DND-41 (cell line): ENCODE measurements at regions not wholly inside any gene's neighbourhood (a gene's known extent, or its start where the extent isn't known, plus 50 kb on each side); places are given as distances from the start of the nearest gene placed in this dataset.

ENCODE experiments used
- ATAC-seq: fragments of 200-7000 bp; cut with Tn5 transposase; 3 replicates; pipeline ENCODE4 v1.9.1; 2021; ENCODE audit warnings: low read depth; ENCODE audit not compliant: insufficient read depth
- DNase-seq: peaks from one replicate; pipeline ENCODE4 v3.0.0-alpha.2; 2020
- H2AFZ ChIP-seq: 2 replicates; pipeline ENCODE4 v1.6.0; 2012; ENCODE audit warnings: low read depth, low read length
- H3K27ac ChIP-seq: 2 replicates; pipeline ENCODE4 v1.5.1; 2012; ENCODE audit warnings: low read length, inconsistent platforms
- H3K27me3 ChIP-seq: fragments of 200-600 bp; sonication (generic); 2 replicates; pipeline ENCODE4 v1.6.0; 2012; ENCODE audit warnings: low read length, mild to moderate bottlenecking, inconsistent platforms; ENCODE audit not compliant: insufficient read depth, poor library complexity
- H3K36me3 ChIP-seq: 2 replicates; pipeline ENCODE4 v1.5.1; 2012; ENCODE audit warnings: low read length, inconsistent platforms; ENCODE audit not compliant: insufficient read depth
- H3K4me1 ChIP-seq: 2 replicates; pipeline ENCODE4 v1.5.1; 2012; ENCODE audit warnings: mild to moderate bottlenecking, low read length; ENCODE audit not compliant: insufficient read depth
- H3K4me2 ChIP-seq: 2 replicates; pipeline ENCODE4 v1.6.0; 2012; ENCODE audit warnings: mild to moderate bottlenecking, moderate library complexity, low read length, inconsistent platforms; ENCODE audit not compliant: insufficient read depth
- H3K4me3 ChIP-seq, 2 experiments: fragments of 200-600 bp in 1 of 2; shearing (Covaris generic) in 1 of 2; 2 replicates each; pipeline ENCODE4 v1.5.1; 2012 to 2016; ENCODE audit warnings: inconsistent platforms in 2 of 2, low read length in 2 of 2, mild to moderate bottlenecking in 2 of 2, low read depth in 1 of 2, moderate library complexity in 1 of 2
- H3K79me2 ChIP-seq: 2 replicates; pipeline ENCODE4 v1.6.0; 2012; ENCODE audit warnings: low read length, inconsistent platforms; ENCODE audit not compliant: insufficient read depth
- H3K9ac ChIP-seq: 2 replicates; pipeline ENCODE4 v1.6.0; 2012; ENCODE audit warnings: low read depth, mild to moderate bottlenecking, inconsistent platforms, low read length, moderate library complexity
- H3K9me3 ChIP-seq: 2 replicates; pipeline ENCODE4 v1.5.1; 2012; ENCODE audit warnings: low read length, moderate library complexity, mild to moderate bottlenecking, inconsistent platforms; ENCODE audit not compliant: insufficient read depth, severe bottlenecking
- H4K20me1 ChIP-seq: 2 replicates; pipeline ENCODE4 v1.6.0; 2012; ENCODE audit warnings: low read length; ENCODE audit not compliant: insufficient read depth
- EZH2 ChIP-seq: IDR thresholded peaks from 3 replicates; pipeline ENCODE4 v1.6.1; 2012; ENCODE audit warnings: borderline replicate concordance, low read depth, mild to moderate bottlenecking, moderate library complexity, low read length, inconsistent platforms; ENCODE audit not compliant: severe bottlenecking
- TF ChIP-seq, protein P1 (sequence below): IDR thresholded peaks from 2 replicates; pipeline ENCODE4 v1.5.1; 2012; ENCODE audit warnings: borderline replicate concordance, low read length, moderate library complexity, mild to moderate bottlenecking; ENCODE audit not compliant: poor library complexity, severe bottlenecking; ENCODE audit errors: extremely low read depth

DNA sequence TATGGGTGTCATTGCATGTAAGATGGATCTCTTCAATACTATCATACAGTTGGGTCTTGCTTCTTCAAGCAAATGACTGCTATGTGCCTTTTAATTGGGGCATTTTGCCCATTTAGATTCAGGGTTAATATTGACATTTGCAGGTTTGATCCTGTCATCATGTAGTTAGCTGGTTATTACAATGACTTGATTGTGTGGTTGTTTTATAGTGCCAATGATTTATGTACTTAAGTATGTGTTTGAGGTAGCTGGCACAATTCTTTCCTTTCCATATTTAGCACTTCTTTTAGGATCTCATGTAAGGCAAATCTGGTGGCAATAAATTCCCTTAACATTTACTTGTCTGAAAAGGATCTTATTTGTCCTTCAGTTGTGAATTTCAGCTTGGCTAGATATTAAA, 267.5 kb downstream of the VGLL3 start:
- DNase-seq (no peak), ATAC-seq (no peak)
- TF ChIP-seq EZH2: no peak
- TF ChIP-seq, protein P1, sequence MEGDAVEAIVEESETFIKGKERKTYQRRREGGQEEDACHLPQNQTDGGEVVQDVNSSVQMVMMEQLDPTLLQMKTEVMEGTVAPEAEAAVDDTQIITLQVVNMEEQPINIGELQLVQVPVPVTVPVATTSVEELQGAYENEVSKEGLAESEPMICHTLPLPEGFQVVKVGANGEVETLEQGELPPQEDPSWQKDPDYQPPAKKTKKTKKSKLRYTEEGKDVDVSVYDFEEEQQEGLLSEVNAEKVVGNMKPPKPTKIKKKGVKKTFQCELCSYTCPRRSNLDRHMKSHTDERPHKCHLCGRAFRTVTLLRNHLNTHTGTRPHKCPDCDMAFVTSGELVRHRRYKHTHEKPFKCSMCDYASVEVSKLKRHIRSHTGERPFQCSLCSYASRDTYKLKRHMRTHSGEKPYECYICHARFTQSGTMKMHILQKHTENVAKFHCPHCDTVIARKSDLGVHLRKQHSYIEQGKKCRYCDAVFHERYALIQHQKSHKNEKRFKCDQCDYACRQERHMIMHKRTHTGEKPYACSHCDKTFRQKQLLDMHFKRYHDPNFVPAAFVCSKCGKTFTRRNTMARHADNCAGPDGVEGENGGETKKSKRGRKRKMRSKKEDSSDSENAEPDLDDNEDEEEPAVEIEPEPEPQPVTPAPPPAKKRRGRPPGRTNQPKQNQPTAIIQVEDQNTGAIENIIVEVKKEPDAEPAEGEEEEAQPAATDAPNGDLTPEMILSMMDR: no peak
- Histone ChIP-seq H3K27me3 (no peaks in the 10 kb centered on the region), H3K4me3 (no peak overlapping the region), H3K36me3 (no peaks in the 10 kb centered on the region), H3K9me3 (no peaks in the 10 kb centered on the region), H3K9ac (no peak overlapping the region), H3K4me1 (no peaks in the 10 kb centered on the region), H3K79me2 (no peaks in the 10 kb centered on the region), H3K27ac (no peak overlapping the region), H4K20me1 (no peaks in the 10 kb centered on the region), H3K4me2 (no peak overlapping the region), H2AFZ (no peak overlapping the region)

DNA sequence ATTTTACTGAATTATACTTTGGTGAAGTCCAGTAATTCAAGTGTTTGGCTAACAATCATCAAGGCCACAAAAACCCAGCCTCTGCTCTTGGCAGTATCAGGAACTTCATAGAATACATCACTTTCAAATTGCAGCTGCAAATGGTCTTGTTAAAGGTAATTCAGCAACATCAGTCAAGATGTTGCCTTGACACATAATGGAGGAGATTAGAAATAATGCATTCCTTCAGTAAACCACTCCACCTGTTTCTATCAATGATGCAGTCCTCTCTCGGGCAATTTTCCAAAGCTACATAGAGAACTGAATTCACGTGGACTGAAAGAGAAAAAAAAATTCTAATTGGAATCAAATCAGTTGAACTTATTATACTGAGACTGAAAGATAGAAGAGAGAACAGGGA, 279.3 kb downstream of the VGLL3 start:
- Histone ChIP-seq H3K4me1 (no peaks in the 10 kb centered on the region), H3K79me2 (no peaks in the 10 kb centered on the region), H3K4me3 (no peak overlapping the region), H2AFZ (no peak overlapping the region), H3K27ac (no peak overlapping the region), H3K4me2 (no peak overlapping the region), H3K9me3 (no peaks in the 10 kb centered on the region), H3K36me3 (no peaks in the 10 kb centered on the region), H4K20me1 (no peaks in the 10 kb centered on the region), H3K27me3 (no peaks in the 10 kb centered on the region), H3K9ac (no peak overlapping the region)
- ATAC-seq (no peak), DNase-seq (no peak)
- TF ChIP-seq EZH2: no peak
- TF ChIP-seq, protein P1: no peak

DNA sequence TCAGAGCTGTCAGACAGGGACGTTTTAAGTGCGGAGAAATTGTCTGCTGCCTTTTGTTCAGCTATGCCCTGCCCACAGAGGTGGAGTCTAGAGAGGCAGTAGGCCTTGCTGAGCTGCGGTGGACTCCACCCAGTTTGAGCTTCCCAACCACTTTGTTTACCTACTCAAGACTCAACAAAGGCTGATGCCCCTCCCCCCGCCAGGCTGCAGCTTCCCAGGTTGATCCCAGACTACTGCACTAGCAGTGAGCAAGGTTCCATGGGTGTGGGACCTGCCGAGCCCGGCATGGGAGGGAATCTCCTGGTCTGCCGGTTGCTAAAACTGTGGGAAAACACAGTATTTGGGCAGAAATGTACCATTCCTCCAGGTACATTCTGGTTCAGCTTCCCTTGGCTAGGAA, 282.1 kb downstream of the VGLL3 start:
- H3K4me3 ChIP-seq: no peak overlapping the region
- no peaks in the 10 kb centered on the region for H4K20me1 ChIP-seq
- no peak for DNase-seq
- no peaks in the 10 kb centered on the region for H3K4me1 ChIP-seq
- TF ChIP-seq, protein P1: no peak
- no peak for TF ChIP-seq EZH2
- no peak for ATAC-seq
- no peak overlapping the region for H2AFZ ChIP-seq
- no peaks in the 10 kb centered on the region for H3K36me3 ChIP-seq
- H3K27me3 ChIP-seq: no peaks in the 10 kb centered on the region
- no peak overlapping the region for H3K4me2 ChIP-seq
- no peak overlapping the region for H3K27ac ChIP-seq
- no peak overlapping the region for H3K9ac ChIP-seq
- no peaks in the 10 kb centered on the region for H3K79me2 ChIP-seq
- H3K9me3 ChIP-seq: no peaks in the 10 kb centered on the region
